ENCODE measurements at regions not wholly inside any gene's neighbourhood (a gene's known extent, or its start where the extent isn't known, plus 50 kb on each side); places are given as distances from the start of the nearest gene placed in this dataset.
"Not testable (repeated sequence)": the region's sequence is repeated elsewhere in the genome, so short reads cannot be mapped to it uniquely, and the experiment has no call there.

- no peak for ATAC-seq
- TF ChIP-seq ESRRG (CRISPR knock-in tag; IDR thresholded peaks at IDR 0.05) (no peak), ZNF8 (CRISPR knock-in tag; IDR thresholded peaks at IDR 0.05) (no peak), ZNF70 (CRISPR knock-in tag; IDR thresholded peaks at IDR 0.05) (no peak)
These were observed 271.0 kb upstream of the GALNT5 start for GRCh38 chr2:156986339-156986988.

GRCh38 chr2:156999661-157000060 lies 257.8 kb upstream of the GALNT5 start:
- ATAC-seq: no peak
- no peak for TF ChIP-seq POU6F1 (CRISPR knock-in tag; IDR thresholded peaks at IDR 0.05; ENCODE audit: borderline replicate concordance, low read depth)
- no peak for TF ChIP-seq OSR1 (CRISPR knock-in tag; IDR thresholded peaks at IDR 0.05)
- no peak for TF ChIP-seq ISL1 (CRISPR knock-in tag; IDR thresholded peaks at IDR 0.05)
- TF ChIP-seq ZNF8 (CRISPR knock-in tag; IDR thresholded peaks at IDR 0.05): no peak

- no peak for TF ChIP-seq TCF4 (CRISPR knock-in tag; IDR thresholded peaks at IDR 0.05; ENCODE audit: borderline replicate concordance)
- no peak for TF ChIP-seq CSRNP3 (CRISPR knock-in tag; IDR thresholded peaks at IDR 0.05)
- TF ChIP-seq OSR1 (CRISPR knock-in tag; IDR thresholded peaks at IDR 0.05): no peak
- TF ChIP-seq BACH2 (CRISPR knock-in tag; IDR thresholded peaks at IDR 0.05; ENCODE audit: borderline replicate concordance): no peak
- TF ChIP-seq ARNTL (CRISPR knock-in tag; IDR thresholded peaks at IDR 0.05; ENCODE audit: borderline replicate concordance, low read depth): no peak
- TF ChIP-seq CSDC2 (CRISPR knock-in tag; IDR thresholded peaks at IDR 0.05): no peak
- TF ChIP-seq ZNF70 (CRISPR knock-in tag; IDR thresholded peaks at IDR 0.05): no peak
- TF ChIP-seq TSHZ2 (CRISPR knock-in tag; IDR thresholded peaks at IDR 0.05): no peak
- TF ChIP-seq CREB5 (CRISPR knock-in tag; IDR thresholded peaks at IDR 0.05; ENCODE audit: low read depth): no peak
- TF ChIP-seq PATZ1 (CRISPR knock-in tag; IDR thresholded peaks at IDR 0.05; ENCODE audit: borderline replicate concordance): no peak
- TF ChIP-seq GLIS3 (CRISPR knock-in tag; IDR thresholded peaks at IDR 0.05): no peak
- TF ChIP-seq ZNF8 (CRISPR knock-in tag; IDR thresholded peaks at IDR 0.05): no peak
- no peak for TF ChIP-seq SNAI2 (CRISPR knock-in tag; IDR thresholded peaks at IDR 0.05)
- ATAC-seq: no peak
These were observed 252.7 kb upstream of the GALNT5 start for GRCh38 chr2:157004789-157005188.

GRCh38 chr2:157015015-157015575 lies 242.4 kb upstream of the GALNT5 start:
- no peak for ATAC-seq

GRCh38 chr2:157023264-157023663 lies 234.2 kb upstream of the GALNT5 start:
- not testable (repeated sequence) for ATAC-seq

More at GRCh38 chr2:157015015-157015575, 242.4 kb upstream of the GALNT5 start:
- no peak for TF ChIP-seq ZNF70 (CRISPR knock-in tag; IDR thresholded peaks at IDR 0.05)
- TF ChIP-seq RARB (CRISPR knock-in tag; IDR thresholded peaks at IDR 0.05): no peak
- TF ChIP-seq ZNF8 (CRISPR knock-in tag; IDR thresholded peaks at IDR 0.05): no peak
